Erythroblast (primary cell): ENCODE measurements at regions not wholly inside any gene's neighbourhood (a gene's known extent, or its start where the extent isn't known, plus 50 kb on each side); places are given as distances from the start of the nearest gene placed in this dataset.

Source experiments
- DNase-seq, 2 experiments: peaks; one replicate each; lab custom pipeline; 2025; lab: John Stamatoyannopoulos, UW
- GATA1 ChIP-seq: IDR thresholded peaks from 2 replicates; pipeline ENCODE4 v1.6.1; 2011; ENCODE audit warnings: low read depth, mild to moderate bottlenecking, control low read depth, low read length, moderate library complexity
- POLR2A ChIP-seq: IDR thresholded peaks from 2 replicates; pipeline ENCODE4 v1.6.1; 2011; ENCODE audit warnings: mild to moderate bottlenecking, low read length

- TF ChIP-seq POLR2A (no peak), GATA1 (no peak)
- no peak for DNase-seq
These were observed 263.0 kb upstream of the E2F7 start for GRCh38 chr12:77328326-77328725.

GRCh38 chr12:77325511-77326236, 260.3 kb upstream of the E2F7 start:
- no peak for TF ChIP-seq POLR2A
- TF ChIP-seq GATA1, result no peak

GRCh38 chr12:77324763-77325468, 259.5 kb upstream of the E2F7 start:
- no peak for TF ChIP-seq GATA1
- TF ChIP-seq POLR2A, result no peak
- DNase-seq, result peak; percentile 32 to 35

More at GRCh38 chr12:77325511-77326236, 260.3 kb upstream of the E2F7 start:
- no peak for DNase-seq

- DNase-seq, result no peak
These were observed 259.0 kb upstream of the E2F7 start for GRCh38 chr12:77324416-77324762.

DNA sequence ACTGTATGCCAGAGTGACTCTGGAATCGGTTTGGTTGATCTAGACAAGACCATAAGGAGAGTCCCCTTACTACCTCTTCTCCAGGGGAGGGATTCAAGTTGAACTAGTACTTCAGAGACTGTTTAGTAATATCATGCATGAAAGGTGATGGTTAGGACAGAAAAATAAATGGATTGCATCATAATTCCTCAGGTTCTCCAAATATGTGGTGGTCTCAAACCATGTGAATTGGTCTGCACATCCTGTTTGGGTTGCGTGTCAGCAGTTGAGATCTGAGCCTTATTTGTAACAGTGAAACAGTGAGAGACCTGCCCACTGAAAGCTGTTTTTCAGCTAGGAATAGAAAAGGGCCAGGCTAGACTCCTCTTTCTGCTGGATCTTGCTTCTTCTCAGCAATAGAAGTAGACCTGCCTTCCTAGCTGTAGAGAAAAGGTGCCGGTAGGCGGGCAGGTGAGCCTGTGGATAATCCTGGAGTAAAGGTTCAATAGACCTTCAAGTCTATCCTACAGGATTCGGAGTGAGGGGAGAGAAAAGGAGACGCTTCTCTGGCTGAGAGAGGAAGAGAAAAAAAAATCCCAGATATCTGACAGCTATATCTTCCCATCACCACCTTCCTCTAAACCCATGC, 258.5 kb upstream of the E2F7 start:
- TF ChIP-seq POLR2A (no peak), GATA1 (no peak)
- DNase-seq, result no peak

More at GRCh38 chr12:77324416-77324762, 259.0 kb upstream of the E2F7 start:
- TF ChIP-seq GATA1 (no peak), POLR2A (no peak)

- DNase-seq, result no peak
- TF ChIP-seq POLR2A (no peak), GATA1 (no peak)
These were observed 253.8 kb upstream of the E2F7 start for GRCh38 chr12:77319166-77319565.

- TF ChIP-seq GATA1 (no peak), POLR2A (no peak)
- no peak for DNase-seq
These were observed 250.0 kb upstream of the E2F7 start for GRCh38 chr12:77315407-77315806.

- TF ChIP-seq GATA1 (no peak), POLR2A (no peak)
- no peak for DNase-seq
These were observed 249.1 kb upstream of the E2F7 start for GRCh38 chr12:77314378-77315052.

GRCh38 chr12:77308056-77308455, 242.7 kb upstream of the E2F7 start:
- no peak for TF ChIP-seq GATA1
- TF ChIP-seq POLR2A, result no peak
- DNase-seq, result no peak

- TF ChIP-seq GATA1 (no peak), POLR2A (no peak)
- DNase-seq, result no peak
These were observed 235.4 kb upstream of the E2F7 start for GRCh38 chr12:77300811-77301210.

- TF ChIP-seq POLR2A (no peak), GATA1 (no peak)
- no peak for DNase-seq
These were observed 234.7 kb upstream of the E2F7 start for GRCh38 chr12:77299910-77300669.

DNA sequence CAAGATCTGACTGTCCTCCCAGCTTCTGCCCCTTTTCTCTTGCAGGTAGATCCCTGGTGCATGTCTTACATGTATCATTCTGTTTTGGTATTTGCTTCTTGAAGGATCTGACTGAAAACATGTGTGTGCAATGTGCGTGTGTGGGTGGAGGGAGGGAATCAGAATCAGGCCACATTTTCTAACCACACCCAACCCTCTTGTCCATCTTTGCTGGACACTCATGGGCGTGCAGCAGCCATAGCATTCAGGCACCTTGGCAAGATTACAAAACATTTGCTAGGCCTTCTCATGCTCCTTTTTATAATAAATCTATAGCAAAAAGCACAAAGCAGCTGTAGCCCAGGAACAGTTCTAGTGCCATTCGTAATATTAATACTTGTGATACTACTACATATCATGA, 233.6 kb upstream of the E2F7 start:
- no peak for TF ChIP-seq POLR2A
- TF ChIP-seq GATA1, result no peak
- DNase-seq, result no peak

- DNase-seq, result no peak
- TF ChIP-seq GATA1 (no peak), POLR2A (no peak)
These were observed 228.6 kb upstream of the E2F7 start for GRCh38 chr12:77294016-77294415.
